ENCODE measurements at regions not wholly inside any gene's neighbourhood (a gene's known extent, or its start where the extent isn't known, plus 50 kb on each side); places are given as distances from the start of the nearest gene placed in this dataset.
"Not testable (repeated sequence)": the region's sequence is repeated elsewhere in the genome, so short reads cannot be mapped to it uniquely, and the experiment has no call there.

DNA sequence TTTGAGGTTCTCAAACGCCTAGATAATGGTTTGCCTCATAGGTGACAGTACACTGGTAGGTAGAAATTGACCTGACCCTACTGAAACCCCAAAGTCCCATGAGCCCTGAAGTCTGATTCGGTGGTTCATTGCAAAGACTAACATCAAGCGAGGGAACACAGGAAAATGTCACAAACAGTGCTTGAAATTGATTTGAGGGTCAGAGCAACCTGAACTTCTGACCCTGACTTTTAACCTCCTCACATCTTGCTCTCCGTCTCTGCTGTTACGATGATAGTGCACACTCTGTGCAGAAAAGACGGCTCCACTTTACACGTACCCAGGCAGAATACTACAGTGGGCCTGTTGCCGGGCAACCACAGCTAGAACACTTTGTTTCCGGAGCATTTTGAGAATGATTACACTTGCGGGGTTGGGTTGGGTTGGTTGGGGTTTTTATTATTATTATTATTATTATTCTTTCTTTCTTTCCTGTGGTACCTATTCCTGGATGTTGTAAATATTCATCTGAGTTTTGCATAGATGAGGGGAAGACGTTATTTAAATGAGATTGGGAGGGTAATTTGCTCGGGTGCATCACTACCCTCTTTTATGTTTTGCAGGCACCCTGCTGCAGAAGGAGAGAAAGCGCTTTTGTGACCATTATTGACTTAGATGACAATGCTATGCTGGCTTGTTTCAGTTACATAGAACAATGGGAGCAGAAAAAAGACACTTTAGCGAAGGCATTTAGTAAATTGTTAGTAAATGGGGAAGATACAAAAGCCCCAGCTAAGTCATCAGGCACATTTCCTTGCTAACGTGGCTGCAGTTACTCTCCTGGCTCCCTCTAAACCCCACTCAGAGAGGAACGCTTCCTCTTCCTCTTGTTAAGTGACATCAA, 438.1 kb upstream of the NRP1 start:
- Histone ChIP-seq H3K27ac (no peak overlapping the region), H3K9me3 (no peaks in the 10 kb centered on the region), H3K36me3 (no peaks in the 10 kb centered on the region), H3K27me3 (ENCODE audit: low read depth) (no peaks in the 10 kb centered on the region), H3K4me3 (no peak overlapping the region), H3K4me1 (peaks cover 16% of the 10 kb centered on the region)
- TF ChIP-seq, protein P1, sequence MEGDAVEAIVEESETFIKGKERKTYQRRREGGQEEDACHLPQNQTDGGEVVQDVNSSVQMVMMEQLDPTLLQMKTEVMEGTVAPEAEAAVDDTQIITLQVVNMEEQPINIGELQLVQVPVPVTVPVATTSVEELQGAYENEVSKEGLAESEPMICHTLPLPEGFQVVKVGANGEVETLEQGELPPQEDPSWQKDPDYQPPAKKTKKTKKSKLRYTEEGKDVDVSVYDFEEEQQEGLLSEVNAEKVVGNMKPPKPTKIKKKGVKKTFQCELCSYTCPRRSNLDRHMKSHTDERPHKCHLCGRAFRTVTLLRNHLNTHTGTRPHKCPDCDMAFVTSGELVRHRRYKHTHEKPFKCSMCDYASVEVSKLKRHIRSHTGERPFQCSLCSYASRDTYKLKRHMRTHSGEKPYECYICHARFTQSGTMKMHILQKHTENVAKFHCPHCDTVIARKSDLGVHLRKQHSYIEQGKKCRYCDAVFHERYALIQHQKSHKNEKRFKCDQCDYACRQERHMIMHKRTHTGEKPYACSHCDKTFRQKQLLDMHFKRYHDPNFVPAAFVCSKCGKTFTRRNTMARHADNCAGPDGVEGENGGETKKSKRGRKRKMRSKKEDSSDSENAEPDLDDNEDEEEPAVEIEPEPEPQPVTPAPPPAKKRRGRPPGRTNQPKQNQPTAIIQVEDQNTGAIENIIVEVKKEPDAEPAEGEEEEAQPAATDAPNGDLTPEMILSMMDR (IDR thresholded peaks at IDR 0.05) = no peak
- no peak for DNase-seq
- ATAC-seq = peak; percentile 69 to 75
- intact Hi-C loops (cut with DNase I) = no loop called here

DNA sequence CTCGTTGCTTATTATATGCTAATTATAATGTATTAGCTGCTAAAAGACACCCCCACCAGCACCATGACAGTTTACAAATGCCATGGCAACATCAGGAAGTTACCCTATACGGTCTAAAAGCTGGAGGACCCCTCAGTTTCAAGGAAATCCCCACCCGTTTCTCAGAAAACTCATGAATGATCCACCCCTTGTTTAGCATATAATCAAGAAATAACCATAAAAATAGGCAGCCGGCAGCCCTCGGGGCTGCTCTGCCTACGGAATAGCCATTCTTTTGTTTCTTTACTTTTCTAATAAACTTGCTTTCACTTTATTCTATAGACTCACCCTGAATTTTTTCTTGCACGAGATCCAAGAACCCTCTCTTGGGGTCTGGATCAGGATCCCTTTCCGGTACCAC, 437.4 kb upstream of the NRP1 start:
- intact Hi-C loops (cut with DNase I); H3K36me3 ChIP-seq; H3K4me3 ChIP-seq; H3K27ac ChIP-seq; H3K27me3 ChIP-seq (ENCODE audit: low read depth); ATAC-seq; H3K9me3 ChIP-seq; DNase-seq: not testable (repeated sequence)
- peaks cover 16% of the 10 kb centered on the region for H3K4me1 ChIP-seq

- H3K36me3 ChIP-seq = no peaks in the 10 kb centered on the region
- H3K9me3 ChIP-seq = no peaks in the 10 kb centered on the region
- ATAC-seq (no peak), DNase-seq (no peak)
- intact Hi-C loops (cut with DNase I) = no loop called here
- no peaks in the 10 kb centered on the region for H3K4me1 ChIP-seq
- no peaks in the 10 kb centered on the region for H3K27me3 ChIP-seq (ENCODE audit: low read depth)
- H3K4me3 ChIP-seq = no peak overlapping the region
- TF ChIP-seq, protein P1 (IDR thresholded peaks at IDR 0.05) = no peak
- H3K27ac ChIP-seq = no peak overlapping the region
Measured at GRCh38 chr10:33764694-33765185, 430.3 kb upstream of the NRP1 start.

DNA sequence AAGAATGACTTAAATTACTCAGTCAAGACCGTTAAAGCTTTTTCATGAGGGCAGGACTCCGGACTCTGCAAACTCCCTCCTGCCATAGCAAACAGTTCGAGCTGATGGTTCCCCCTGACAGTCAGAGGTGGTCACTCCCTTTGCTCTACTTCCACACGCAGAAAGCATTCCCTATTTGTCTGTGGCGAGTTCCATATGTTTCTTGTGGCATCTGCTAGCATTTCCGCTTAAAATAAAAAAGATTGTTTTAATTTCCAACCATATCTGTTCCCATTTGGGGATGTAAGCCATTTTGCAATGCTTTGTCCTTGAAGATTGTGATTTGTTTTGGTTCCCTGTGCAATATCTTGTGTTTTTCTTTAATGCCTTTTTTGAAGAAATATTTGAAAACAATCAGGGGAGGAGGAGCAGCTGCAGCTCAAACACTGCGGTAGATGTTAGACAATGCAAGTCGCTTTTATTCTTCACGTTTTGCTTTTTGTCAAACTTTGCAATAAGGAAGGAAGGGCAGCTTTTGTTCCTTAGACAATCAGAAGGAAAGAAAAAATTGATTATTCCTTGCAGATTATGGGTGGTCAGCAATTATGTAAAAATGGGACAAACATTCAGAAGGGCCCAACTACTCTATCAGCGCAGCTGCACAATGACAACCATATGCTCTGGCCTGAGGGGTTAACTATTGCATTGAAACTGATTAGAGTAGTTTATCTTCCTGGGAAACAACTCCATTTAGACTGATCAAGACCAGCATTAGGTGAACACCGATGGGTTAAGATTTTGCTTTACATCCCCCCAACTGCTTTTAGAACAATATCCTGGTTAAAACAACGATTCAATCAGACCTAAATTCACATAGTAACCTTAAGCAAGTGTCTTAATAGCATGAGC, 425.8 kb upstream of the NRP1 start:
- no peaks in the 10 kb centered on the region for H3K4me1 ChIP-seq
- H3K36me3 ChIP-seq = no peaks in the 10 kb centered on the region
- no peaks in the 10 kb centered on the region for H3K27me3 ChIP-seq (ENCODE audit: low read depth)
- no peak overlapping the region for H3K27ac ChIP-seq
- ATAC-seq = no peak
- no peak overlapping the region for H3K4me3 ChIP-seq
- intact Hi-C loops (cut with DNase I) = no loop called here
- H3K9me3 ChIP-seq = no peaks in the 10 kb centered on the region
- no peak for DNase-seq
- TF ChIP-seq, protein P1 (IDR thresholded peaks at IDR 0.05) = no peak

GRCh38 chr10:33759191-33759590, 424.7 kb upstream of the NRP1 start:
- no peaks in the 10 kb centered on the region for H3K27me3 ChIP-seq (ENCODE audit: low read depth)
- H3K4me3 ChIP-seq = no peak overlapping the region
- H3K9me3 ChIP-seq = no peaks in the 10 kb centered on the region
- DNase-seq (no peak), ATAC-seq (no peak)
- no peaks in the 10 kb centered on the region for H3K4me1 ChIP-seq
- H3K36me3 ChIP-seq = no peaks in the 10 kb centered on the region
- TF ChIP-seq, protein P1 (IDR thresholded peaks at IDR 0.05) = no peak
- H3K27ac ChIP-seq = no peak overlapping the region
- intact Hi-C loops (cut with DNase I) = no loop called here

All from lower lobe of right lung (tissue), 2 donors.